NCI-H2196 treated with DMSO at 0.1 percent for 48 hours (cell line): ENCODE measurements at regions not wholly inside any gene's neighbourhood (a gene's known extent, or its start where the extent isn't known, plus 50 kb on each side); places are given as distances from the start of the nearest gene placed in this dataset.
"Not testable (repeated sequence)": the region's sequence is repeated elsewhere in the genome, so short reads cannot be mapped to it uniquely, and the experiment has no call there.

ENCODE experiments used
- DNase-seq: peaks from one replicate; lab custom pipeline; 2025; ENCODE audit not compliant: unreplicated experiment; lab: John Stamatoyannopoulos, UW

GRCh38 chr2:134009440-134009839 lies 244.4 kb upstream of the MGAT5 start:
- no peak for DNase-seq

DNA sequence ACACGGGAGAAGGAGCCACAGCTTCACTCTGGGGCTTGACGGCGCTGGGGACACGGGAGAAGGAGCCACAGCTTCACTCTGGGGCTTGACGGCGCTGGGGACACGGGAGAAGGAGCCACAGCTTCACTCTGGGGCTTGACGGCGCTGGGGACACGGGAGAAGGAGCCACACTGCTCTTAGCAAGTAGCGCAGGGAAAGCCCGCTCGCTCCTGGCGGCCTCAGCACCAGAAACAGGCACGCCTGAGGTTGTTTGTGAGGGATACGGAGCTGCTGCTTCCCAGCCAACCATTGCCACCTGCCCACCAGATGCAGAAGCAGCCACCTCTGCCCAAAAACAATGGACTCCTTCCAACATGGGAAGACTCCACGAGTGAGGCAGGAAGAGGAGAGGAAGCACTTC lies 244.0 kb upstream of the MGAT5 start:
- DNase-seq: not testable (repeated sequence)

GRCh38 chr2:134011936-134012586 lies 241.8 kb upstream of the MGAT5 start:
- DNase-seq: no peak

GRCh38 chr2:134014196-134014960 lies 239.5 kb upstream of the MGAT5 start:
- DNase-seq: no peak

GRCh38 chr2:134019871-134020270 lies 234.0 kb upstream of the MGAT5 start:
- DNase-seq: no peak

DNA sequence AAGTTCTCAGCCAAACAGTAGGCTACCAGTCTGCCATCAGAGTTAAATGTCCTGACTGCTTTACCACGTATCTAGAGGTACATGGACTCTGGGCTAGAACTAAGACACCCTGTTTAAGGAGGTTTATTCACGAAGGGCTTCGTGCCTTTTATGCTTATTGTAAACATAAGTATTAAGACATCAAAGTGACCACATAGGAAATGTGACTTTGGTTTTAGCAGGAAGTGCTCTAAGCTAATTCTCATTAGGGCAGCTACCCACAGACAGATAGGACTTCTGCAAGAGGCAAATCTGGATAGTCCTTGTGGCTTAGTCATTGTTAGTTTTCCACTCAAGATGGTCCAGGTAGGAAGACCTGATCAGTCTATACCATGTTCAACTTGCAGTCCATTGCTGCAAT lies 233.3 kb upstream of the MGAT5 start:
- no peak for DNase-seq

DNA sequence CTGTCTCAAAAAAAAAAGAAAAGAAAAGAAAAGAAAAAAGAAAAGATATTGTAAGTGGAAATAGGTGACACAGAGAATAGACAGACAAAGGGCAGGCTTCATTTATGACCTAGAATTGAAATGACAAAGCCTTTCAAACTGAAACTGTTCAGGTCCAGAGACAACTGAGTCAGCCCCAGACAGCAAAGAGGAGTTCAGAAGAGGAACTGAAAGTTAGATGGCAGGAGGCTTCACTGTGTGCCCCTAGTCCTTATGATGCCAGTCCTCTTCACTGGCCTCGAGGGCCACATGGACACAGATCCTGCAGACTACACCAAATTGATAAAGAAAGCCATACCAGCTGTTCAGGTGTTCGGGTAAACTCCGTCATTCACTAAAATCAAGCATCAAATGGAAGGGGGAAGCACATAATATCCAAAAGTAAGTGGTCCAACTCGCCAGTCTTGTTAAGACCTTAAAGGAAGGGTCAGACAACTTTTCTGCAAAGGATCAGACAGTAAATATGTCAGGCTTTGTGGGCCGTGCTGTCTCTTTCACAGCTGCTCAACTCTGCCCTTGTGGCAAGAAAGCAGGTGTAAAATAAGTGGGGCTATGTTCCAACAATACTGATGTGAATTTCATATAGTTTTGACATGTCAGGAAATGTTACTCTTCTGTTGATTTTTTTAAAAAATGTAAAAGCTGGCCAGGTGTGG lies 231.9 kb upstream of the MGAT5 start:
- DNase-seq: no peak

- DNase-seq: no peak
Observed at GRCh38 chr2:134023854-134024253, 230.0 kb upstream of the MGAT5 start.

DNA sequence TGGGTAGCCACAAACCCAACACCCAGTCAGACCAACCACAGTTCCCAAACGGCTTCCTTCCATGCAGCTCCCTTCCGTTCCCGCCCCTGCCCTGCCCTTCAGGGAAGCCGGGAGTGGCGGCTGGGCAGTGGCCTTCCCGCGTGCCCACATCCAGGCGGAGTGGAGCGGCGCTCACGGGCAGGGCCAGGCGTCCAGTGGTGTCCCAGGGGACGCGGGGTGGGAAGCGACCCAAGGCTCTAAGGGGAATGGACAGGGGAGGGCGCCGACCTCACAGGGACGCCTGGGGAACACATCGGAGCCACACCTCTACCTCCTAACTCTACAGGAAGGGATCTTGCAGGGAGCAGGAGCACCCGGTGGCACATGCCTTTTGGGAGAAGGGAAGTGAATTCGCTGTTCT lies 225.9 kb upstream of the MGAT5 start:
- DNase-seq: no peak

- no peak for DNase-seq
Observed at GRCh38 chr2:134029418-134029817, 224.5 kb upstream of the MGAT5 start.

- DNase-seq: no peak
Observed at GRCh38 chr2:134031539-134031938, 222.3 kb upstream of the MGAT5 start.

- DNase-seq: no peak
Observed at GRCh38 chr2:134035605-134036370, 218.1 kb upstream of the MGAT5 start.

DNA sequence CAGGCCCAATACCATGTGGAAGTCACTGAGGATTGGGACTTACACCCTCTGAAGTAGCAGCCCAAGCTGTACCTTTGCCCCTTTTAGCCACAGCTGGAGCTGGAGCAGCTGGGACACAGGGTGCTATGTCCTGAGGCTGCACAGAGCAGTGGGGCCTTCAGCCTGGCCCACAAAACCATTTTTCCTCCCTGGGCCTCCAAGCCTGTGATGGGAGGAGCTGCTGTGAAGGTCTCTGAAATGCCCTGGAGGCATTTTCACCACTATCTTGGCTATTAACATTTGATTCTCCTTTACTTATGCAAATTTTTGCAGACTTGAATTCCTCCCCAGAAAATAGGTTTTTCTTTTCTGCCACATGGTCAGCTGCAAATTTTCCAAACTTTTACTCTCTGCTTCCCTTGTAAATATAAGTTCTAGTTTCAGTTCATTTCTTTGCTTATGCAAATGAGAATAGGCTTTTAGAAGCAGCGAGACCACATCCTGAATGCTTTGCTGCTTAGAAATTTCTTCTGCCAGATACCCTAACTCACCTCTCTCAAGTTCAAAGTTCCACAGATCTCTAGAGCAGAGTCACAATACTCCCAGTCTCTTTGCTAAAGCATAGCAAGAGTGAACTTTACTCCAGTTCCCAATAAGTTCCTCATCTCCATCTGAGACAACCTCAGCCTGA lies 213.8 kb upstream of the MGAT5 start:
- DNase-seq: no peak

- not testable (repeated sequence) for DNase-seq
Observed at GRCh38 chr2:134040626-134041172, 213.2 kb upstream of the MGAT5 start.

- DNase-seq: no peak
Observed at GRCh38 chr2:134041877-134042276, 212.0 kb upstream of the MGAT5 start.

DNA sequence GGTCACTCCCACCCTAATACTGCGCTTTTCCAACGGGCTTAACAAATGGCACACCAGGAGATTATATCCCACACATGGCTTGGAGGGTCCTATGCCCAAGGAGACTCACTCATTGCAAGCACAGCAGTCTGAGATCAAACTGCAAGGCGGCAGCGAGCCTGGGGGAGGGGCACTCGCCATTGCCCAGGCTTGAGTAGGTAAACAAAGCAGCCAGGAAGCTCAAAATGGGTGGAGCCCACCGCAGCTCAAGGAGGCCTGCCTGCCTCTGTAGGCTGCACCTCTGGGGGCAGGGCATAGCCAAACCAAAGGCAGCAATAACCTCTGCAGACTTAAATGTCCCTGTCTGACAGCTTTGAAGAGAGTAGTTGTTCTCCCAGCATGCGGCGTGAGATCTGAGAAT lies 210.8 kb upstream of the MGAT5 start:
- not testable (repeated sequence) for DNase-seq

- DNase-seq: no peak
Observed at GRCh38 chr2:134052173-134052572, 201.7 kb upstream of the MGAT5 start.

DNA sequence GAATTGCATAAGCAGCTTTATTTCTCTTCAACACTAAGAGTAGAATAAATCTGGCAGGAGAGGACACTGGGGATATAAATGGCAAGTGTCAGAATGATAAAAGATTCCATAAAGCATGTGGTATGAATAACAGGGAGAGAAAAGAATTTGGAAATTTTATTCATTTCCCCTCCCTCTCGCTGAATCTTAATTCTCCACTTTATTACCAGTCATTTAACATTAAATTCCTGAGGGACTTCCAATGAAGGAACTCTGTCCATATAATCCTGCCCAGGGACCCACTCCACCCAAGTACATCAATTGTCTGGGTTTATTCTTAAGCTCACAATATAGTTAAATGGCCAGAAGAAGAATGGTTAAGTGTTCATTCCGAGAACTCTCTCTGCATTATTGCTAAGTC lies 197.7 kb upstream of the MGAT5 start:
- DNase-seq: no peak

DNA sequence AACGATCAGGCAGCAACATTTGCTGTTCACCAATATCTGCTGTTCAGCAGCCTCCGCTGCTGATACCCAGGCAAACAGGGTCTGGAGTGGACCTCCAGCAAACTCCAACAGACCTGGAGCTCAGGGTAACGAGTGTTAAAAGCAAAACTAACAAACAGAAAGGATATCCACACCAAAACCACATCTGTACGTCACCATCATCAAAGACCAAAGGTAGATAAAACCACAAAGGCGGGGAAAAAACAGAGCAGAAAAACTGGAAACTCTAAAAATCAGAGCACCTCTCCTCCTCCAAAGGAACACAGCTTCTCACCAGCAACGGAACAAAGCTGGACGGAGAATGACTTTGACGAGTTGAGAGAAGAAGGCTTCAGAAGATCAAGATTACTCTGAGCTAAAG lies 192.8 kb upstream of the MGAT5 start:
- not testable (repeated sequence) for DNase-seq

- not testable (repeated sequence) for DNase-seq
Observed at GRCh38 chr2:134062235-134062634, 191.6 kb upstream of the MGAT5 start.
